HepG2 (cell line): ENCODE measurements at regions not wholly inside any gene's neighbourhood (a gene's known extent, or its start where the extent isn't known, plus 50 kb on each side); places are given as distances from the start of the nearest gene placed in this dataset.

Source experiments
- ATAC-seq: fragments of 200-7000 bp; cut with Tn5 transposase; 3 replicates; pipeline ENCODE4 v1.9.1; 2020; ENCODE audit warnings: mild to moderate bottlenecking, moderate library complexity
- BruUV-seq: library from RNA; stranded (reverse); fragments of 400-500 nt; replicated peaks from 2 replicates; lab custom pipeline; 2021; lab: Mats Ljungman, UMichigan
- CTCF ChIA-PET: fragments of 300-600 bp; formaldehyde crosslinking; extraction: SDS; loops from one replicate; lab custom pipeline; 2021; ENCODE audit warnings: low total read pairs, inconsistent platforms, low intra/inter-chr PET ratio; lab: Yijun Ruan, JAX
- POLR2A ChIA-PET: fragments of 350-600 bp; sonication (Branson Sonifier 250); formaldehyde crosslinking; loops from one replicate; lab custom pipeline; 2020; ENCODE audit warnings: antibody characterized with exemption, inconsistent platforms; lab: Yijun Ruan, JAX
- DNase-seq: peaks from one replicate; pipeline ENCODE4 v3.0.0-alpha.2; 2015; ENCODE audit warnings: low spot score
- FAIRE-seq: peaks from 3 replicates; lab custom pipeline; 2011; peaks lifted over from hg19 to GRCh38; lab: Jason Lieb, UNC
- H2AFZ ChIP-seq: one replicate; pipeline ENCODE4 v1.6.1; 2011; ENCODE audit warnings: low read length, inconsistent platforms
- H3K27ac ChIP-seq: fragments of 300-600 bp; 3 replicates; pipeline ENCODE4 v1.8.0; 2011; ENCODE audit warnings: mixed run types, mild to moderate bottlenecking, mixed read lengths, low read length, inconsistent platforms; ENCODE audit not compliant: insufficient read depth; ENCODE audit errors: extremely low read length
- H3K27me3 ChIP-seq, 2 experiments: fragments of 200-600 bp in 1 of 2; 2 replicates in 1 of 2; 3 replicates in 1 of 2; pipeline versions ENCODE4 v1.6.0 to v1.8.0; 2011; ENCODE audit warnings: low read length in 2 of 2, mild to moderate bottlenecking in 2 of 2, moderate library complexity in 2 of 2, inconsistent platforms in 1 of 2; ENCODE audit not compliant: insufficient read depth in 2 of 2, control insufficient read depth in 1 of 2
- H3K36me3 ChIP-seq, 2 experiments: fragments of 200-600 bp in 1 of 2; replicated peaks in 1 of 2; 2 replicates in 1 of 2; 3 replicates in 1 of 2; pipeline versions ENCODE4 v1.5.1 to v1.8.0; 2011; ENCODE audit warnings: low read length in 2 of 2, inconsistent platforms in 1 of 2; ENCODE audit not compliant: insufficient read depth in 2 of 2, control insufficient read depth in 1 of 2
- H3K4me1 ChIP-seq: 2 replicates; pipeline ENCODE4 v1.5.1; 2012; ENCODE audit warnings: low read length, inconsistent platforms; ENCODE audit not compliant: insufficient read depth
- H3K4me2 ChIP-seq: 2 replicates; pipeline ENCODE4 v1.6.0; 2011; ENCODE audit warnings: low read depth, low read length, inconsistent platforms
- H3K4me3 ChIP-seq, 3 experiments: fragments of 200-600 bp in 1 of 3; sonication (generic), shearing (Covaris generic) in 1 of 3; replicated peaks in 1 of 3; 2 replicates each; pipeline ENCODE4 v1.5.1; 2011 to 2016; ENCODE audit warnings: low read length in 3 of 3, inconsistent platforms in 2 of 3, low read depth in 2 of 3, mild to moderate bottlenecking in 2 of 3, control low read depth in 1 of 3, mixed read lengths in 1 of 3; ENCODE audit not compliant: insufficient read depth in 1 of 3
- H3K79me2 ChIP-seq: one replicate; pipeline ENCODE4 v1.6.1; 2011; ENCODE audit warnings: low read length, inconsistent platforms; ENCODE audit not compliant: insufficient read depth
- H3K9ac ChIP-seq: 2 replicates; pipeline ENCODE4 v1.6.0; 2011; ENCODE audit warnings: mild to moderate bottlenecking, low read depth, low read length, inconsistent platforms; ENCODE audit not compliant: insufficient read depth
- H3K9me3 ChIP-seq: 2 replicates; pipeline ENCODE4 v1.5.1; 2012; ENCODE audit warnings: mild to moderate bottlenecking, low read length
- H4K20me1 ChIP-seq: 2 replicates; pipeline ENCODE4 v1.6.0; 2011; ENCODE audit warnings: inconsistent platforms, mild to moderate bottlenecking, low read length, moderate library complexity; ENCODE audit not compliant: insufficient read depth
- AHR ChIP-seq: IDR thresholded peaks from 2 replicates; pipeline ENCODE4 v1.6.1; 2018; ENCODE audit warnings: missing genetic modification reagents, missing compliant biosample characterization
- CHCHD3 ChIP-seq: sonication (generic); formaldehyde crosslinking; IDR thresholded peaks from 2 replicates; pipeline ENCODE4 v1.8.0; 2022; ENCODE audit warnings: mild to moderate bottlenecking, missing genetic modification reagents, moderate library complexity
- JUN ChIP-seq: sonication (generic); formaldehyde crosslinking; IDR thresholded peaks from 2 replicates; pipeline ENCODE4 v1.4.0; 2020; ENCODE audit warnings: mild to moderate bottlenecking, missing genetic modification reagents
- JUND ChIP-seq: sonication (generic); formaldehyde crosslinking; IDR thresholded peaks from 2 replicates; pipeline ENCODE4 v1.8.0; 2022; ENCODE audit warnings: mild to moderate bottlenecking, missing genetic modification reagents
- LCORL ChIP-seq, 2 experiments: fragments of 450-650 bp in 1 of 2; sonication (generic) in 1 of 2; formaldehyde crosslinking in 1 of 2; IDR thresholded peaks; 2 replicates each; pipeline versions ENCODE4 v1.5.0 to v1.6.1; 2017 to 2020; ENCODE audit warnings: antibody characterized with exemption in 1 of 2, missing genetic modification reagents in 1 of 2
- NAIF1 ChIP-seq: sonication (generic); formaldehyde crosslinking; IDR thresholded peaks from 2 replicates; pipeline ENCODE4 v1.5.0; 2020; ENCODE audit warnings: mild to moderate bottlenecking, missing genetic modification reagents, borderline replicate concordance
- PBX3 ChIP-seq: sonication (generic); formaldehyde crosslinking; IDR thresholded peaks from 2 replicates; pipeline ENCODE4 v1.8.1; 2023; ENCODE audit warnings: missing genetic modification reagents, inconsistent platforms, borderline replicate concordance
- RARG ChIP-seq: sonication (generic); formaldehyde crosslinking; IDR thresholded peaks from 2 replicates; pipeline ENCODE4 v1.4.0; 2020; ENCODE audit warnings: low read depth, mild to moderate bottlenecking, missing genetic modification reagents
- RBAK ChIP-seq: sonication (generic); formaldehyde crosslinking; IDR thresholded peaks from 2 replicates; pipeline ENCODE4 v1.5.1; 2020; ENCODE audit warnings: mild to moderate bottlenecking, missing genetic modification reagents
- SNAPC2 ChIP-seq: sonication (generic); formaldehyde crosslinking; IDR thresholded peaks from 2 replicates; pipeline ENCODE4 v1.8.1; 2022; ENCODE audit warnings: mild to moderate bottlenecking, missing genetic modification reagents
- SOX13 ChIP-seq, 3 experiments: fragments of 450-650 bp in 1 of 3; sonication (generic) in 1 of 3; formaldehyde crosslinking in 1 of 3; IDR thresholded peaks in 2 of 3; conservative IDR thresholded peaks in 1 of 3; 2 replicates each; pipeline versions ENCODE4 v1.5.0 to v1.6.1; 2016 to 2020; ENCODE audit warnings: antibody characterized with exemption in 1 of 3, mild to moderate bottlenecking in 1 of 3, missing compliant biosample characterization in 1 of 3, missing genetic modification reagents in 1 of 3, moderate library complexity in 1 of 3
- TEF ChIP-seq: sonication (generic); formaldehyde crosslinking; IDR thresholded peaks from 2 replicates; pipeline ENCODE4 v1.5.0; 2020; ENCODE audit warnings: missing genetic modification reagents
- ZMYM4 ChIP-seq: sonication (generic); formaldehyde crosslinking; IDR thresholded peaks from 2 replicates; pipeline ENCODE4 v1.8.1; 2023; ENCODE audit warnings: mild to moderate bottlenecking, missing genetic modification reagents
- ZNF546 ChIP-seq: sonication (generic); formaldehyde crosslinking; conservative IDR thresholded peaks from 2 replicates; pipeline ENCODE4 v1.8.1; 2023; ENCODE audit warnings: mild to moderate bottlenecking, missing genetic modification reagents
- WGBS: methylation state at CpG from one replicate; pipeline ENCODE4 v1.1.6; 2017; ENCODE audit warnings: low lambda C conversion rate; 5-methylcytosine and 5-hydroxymethylcytosine counted together
- in situ Hi-C: cut with HindIII; loops from 2 replicates; pipeline ENCODE4 v1.10.0; 2017; ENCODE audit warnings: low pct_unique_long_range_greater_than_20kb; ENCODE audit not compliant: extremely low pct_ligation_motif_present
- intact Hi-C: fragments of 100-400 bp; cut with micrococcal nuclease; formaldehyde crosslinking; loops from one replicate; pipeline ENCODE4 v1.10.0; 2022; ENCODE audit not compliant: unreplicated experiment
- TF ChIP-seq, protein P1 (sequence below): IDR thresholded peaks from 2 replicates; pipeline ENCODE4 v1.6.1; 2016; ENCODE audit warnings: missing genetic modification reagents, missing compliant biosample characterization

GRCh38 chr2:200223205-200223784, 83.2 kb upstream of the SPATS2L start:
- in situ Hi-C loops = loop anchor here (5.0 to 10.0 kb wide), 2 partner anchors 84 to 182 kb away; partner anchors contain the start of gene SPATS2L
- POLR2A ChIA-PET = no interaction called here
- Histone ChIP-seq H3K9ac (no peak overlapping the region), H3K36me3 (no peaks in the 10 kb centered on the region), H3K79me2 (no peaks in the 10 kb centered on the region), H3K4me2 (no peak overlapping the region), H4K20me1 (no peaks in the 10 kb centered on the region), H3K4me1 (peaks cover 58% of the 10 kb centered on the region), H2AFZ (no peak overlapping the region), H3K4me3 (no peak overlapping the region), H3K27ac (no peak overlapping the region), H3K9me3 (no peaks in the 10 kb centered on the region), H3K27me3 (no peaks in the 10 kb centered on the region)
- FAIRE-seq (no peak), DNase-seq (no peak), ATAC-seq (no peak)
- TF ChIP-seq ZMYM4 (CRISPR knock-in tag) (no peak), NAIF1 (CRISPR knock-in tag) (no peak), RARG (no peak), AHR (CRISPR knock-in tag) (no peak), LCORL (IDR thresholded peaks at IDR 0.05) (no peak), LCORL (CRISPR knock-in tag; IDR thresholded peaks at IDR 0.05) (no peak), SNAPC2 (CRISPR knock-in tag) (0 out of 2 replicates have a peak, but pooled peaks have one; percentile 12)
- BruUV-seq = no TSS peak
- intact Hi-C loops = loop anchor here (5.0 kb wide), 1 partner anchor 236 kb away; no protein-coding TSS in a partner anchor
- 94% methylated on average over 3 of the region's 3 CpGs for WGBS
- CTCF ChIA-PET = no interaction called here

GRCh38 chr2:200225951-200226350, 80.5 kb upstream of the SPATS2L start:
- H3K4me2 ChIP-seq = no peak overlapping the region
- no peak overlapping the region for H3K27ac ChIP-seq
- ATAC-seq = no peak
- 96% methylated on average over 5 of the region's 5 CpGs for WGBS
- BruUV-seq = no TSS peak
- in situ Hi-C loops = loop anchor here (10.0 kb wide), 1 partner anchor 179 kb away; no protein-coding TSS in a partner anchor
- DNase-seq = no peak
- H3K4me3 ChIP-seq = no peak overlapping the region
- no peaks in the 10 kb centered on the region for H3K36me3 ChIP-seq
- H3K27me3 ChIP-seq = no peaks in the 10 kb centered on the region
- intact Hi-C loops = no loop called here
- H3K4me1 ChIP-seq = peaks cover 41% of the 10 kb centered on the region
- TF ChIP-seq, protein P1, sequence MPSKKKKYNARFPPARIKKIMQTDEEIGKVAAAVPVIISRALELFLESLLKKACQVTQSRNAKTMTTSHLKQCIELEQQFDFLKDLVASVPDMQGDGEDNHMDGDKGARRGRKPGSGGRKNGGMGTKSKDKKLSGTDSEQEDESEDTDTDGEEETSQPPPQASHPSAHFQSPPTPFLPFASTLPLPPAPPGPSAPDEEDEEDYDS (CRISPR knock-in tag) = no peak
- TF ChIP-seq CHCHD3 (CRISPR knock-in tag) (no peak), JUND (CRISPR knock-in tag) (no peak), TEF (CRISPR knock-in tag) (no peak), ZNF546 (no peak), PBX3 (CRISPR knock-in tag) (no peak), SOX13 (IDR thresholded peaks at IDR 0.05) (no peak), SOX13 (CRISPR knock-in tag; conservative IDR thresholded peaks at IDR 0.05 in 1 of 2, IDR thresholded peaks at IDR 0.05 in 1 of 2) (no peak), RBAK (CRISPR knock-in tag) (no peak), JUN (CRISPR knock-in tag) (no peak)
- H4K20me1 ChIP-seq = no peaks in the 10 kb centered on the region
- no peak overlapping the region for H3K9ac ChIP-seq
- ChIA-PET CTCF (no interaction called here), POLR2A (interaction anchor here (1.4 kb wide), 1 partner anchor 11 kb away, joined by 3 read pairs; no protein-coding TSS in a partner anchor)
- no peaks in the 10 kb centered on the region for H3K9me3 ChIP-seq
- no peak overlapping the region for H2AFZ ChIP-seq
- H3K79me2 ChIP-seq = no peaks in the 10 kb centered on the region
- FAIRE-seq = no peak
